CD14-positive monocyte (primary cell): ENCODE measurements at regions not wholly inside any gene's neighbourhood (a gene's known extent, or its start where the extent isn't known, plus 50 kb on each side); places are given as distances from the start of the nearest gene placed in this dataset.
"Not testable (repeated sequence)": the region's sequence is repeated elsewhere in the genome, so short reads cannot be mapped to it uniquely, and the experiment has no call there.

Source experiments
- DNase-seq, 3 donors: peaks; one replicate each; pipeline ENCODE4 v3.0.0-alpha.2; 2011 to 2022
- H2AFZ ChIP-seq: 2 replicates; pipeline ENCODE4 v1.6.0; 2012; ENCODE audit warnings: mild to moderate bottlenecking, low read depth, low read length, inconsistent platforms; ENCODE audit not compliant: insufficient read depth, poor library complexity, severe bottlenecking
- H3K27ac ChIP-seq, 2 donors: 1 replicate in 1 of 2; 2 replicates in 1 of 2; pipeline ENCODE4 v1.5.1; 2012 to 2013; ENCODE audit warnings: low read length in 2 of 2, control low read depth in 1 of 2, inconsistent platforms in 1 of 2, low read depth in 1 of 2, mild to moderate bottlenecking in 1 of 2
- H3K27me3 ChIP-seq, 2 donors: one replicate each; pipeline versions ENCODE4 v1.6.0 to v1.6.1; 2011 to 2013; ENCODE audit warnings: low read length in 2 of 2; ENCODE audit not compliant: control insufficient read depth in 2 of 2, insufficient read depth in 2 of 2
- H3K36me3 ChIP-seq, 2 donors: replicated peaks in 1 of 2; 1 replicate in 1 of 2; 2 replicates in 1 of 2; pipeline versions ENCODE4 v1.5.1 to v1.6.1; 2012 to 2013; ENCODE audit warnings: low read length in 2 of 2, control low read depth in 1 of 2, inconsistent platforms in 1 of 2, mild to moderate bottlenecking in 1 of 2; ENCODE audit not compliant: insufficient read depth in 2 of 2, control insufficient read depth in 1 of 2
- H3K4me1 ChIP-seq, 2 donors: 1 replicate in 1 of 2; 2 replicates in 1 of 2; pipeline versions ENCODE4 v1.5.1 to v1.6.1; 2012 to 2013; ENCODE audit warnings: low read length in 2 of 2, control low read depth in 1 of 2, inconsistent platforms in 1 of 2, mild to moderate bottlenecking in 1 of 2, moderate library complexity in 1 of 2; ENCODE audit not compliant: insufficient read depth in 2 of 2, control insufficient read depth in 1 of 2
- H3K4me2 ChIP-seq: replicated peaks from 2 replicates; pipeline ENCODE3; 2012; ENCODE audit warnings: low read length, moderate library complexity, mild to moderate bottlenecking; ENCODE audit not compliant: poor library complexity, severe bottlenecking; ENCODE audit errors: extremely low read depth
- H3K4me3 ChIP-seq, 3 experiments: fragments of 200-600 bp in 1 of 3; sonication (generic) in 1 of 3; replicated peaks in 1 of 3; 1 replicate in 2 of 3; 2 replicates in 1 of 3; pipeline ENCODE4 v1.5.1; 2011 to 2013; ENCODE audit warnings: low read length in 3 of 3, mild to moderate bottlenecking in 3 of 3, control low read depth in 2 of 3, low read depth in 2 of 3, inconsistent platforms in 1 of 3, moderate library complexity in 1 of 3
- H3K79me2 ChIP-seq: 2 replicates; pipeline ENCODE4 v1.6.0; 2012; ENCODE audit warnings: mild to moderate bottlenecking, control low read depth, inconsistent platforms, low read length, moderate library complexity; ENCODE audit not compliant: insufficient read depth
- H3K9ac ChIP-seq: 2 replicates; pipeline ENCODE4 v1.6.0; 2017; ENCODE audit warnings: low read length, mild to moderate bottlenecking; ENCODE audit not compliant: insufficient read depth, poor library complexity, severe bottlenecking
- H3K9me3 ChIP-seq, 2 donors: replicated peaks in 1 of 2; 1 replicate in 1 of 2; 2 replicates in 1 of 2; pipeline versions ENCODE4 v1.5.1 to v1.6.1; 2012 to 2013; ENCODE audit warnings: low read length in 2 of 2, control low read depth in 1 of 2; ENCODE audit not compliant: control insufficient read depth in 1 of 2, insufficient read depth in 1 of 2
- H4K20me1 ChIP-seq: 2 replicates; pipeline ENCODE4 v1.6.0; 2012; ENCODE audit warnings: mild to moderate bottlenecking, low read length, control low read depth, moderate library complexity; ENCODE audit not compliant: insufficient read depth
- H3K27ac Mint-ChIP-seq, 7 donors: one replicate each; pipeline ENCODE4 v1.8.0; 2020; ENCODE audit warnings: mild to moderate bottlenecking in 7 of 7, mixed read lengths in 7 of 7, moderate library complexity in 6 of 7, inconsistent platforms in 2 of 7
- H3K27me3 Mint-ChIP-seq, 3 donors: one replicate each; pipeline ENCODE4 v1.8.0; 2021 to 2022; ENCODE audit warnings: low read depth in 3 of 3, mild to moderate bottlenecking in 3 of 3, mixed read lengths in 3 of 3, moderate library complexity in 3 of 3, inconsistent platforms in 1 of 3
- H3K36me3 Mint-ChIP-seq, 2 donors: one replicate each; pipeline ENCODE4 v1.8.0; 2020; ENCODE audit warnings: mixed read lengths in 2 of 2, inconsistent platforms in 1 of 2, mild to moderate bottlenecking in 1 of 2
- H3K4me1 Mint-ChIP-seq: one replicate; pipeline ENCODE4 v1.8.0; 2020; ENCODE audit warnings: mild to moderate bottlenecking, mixed read lengths
- H3K4me3 Mint-ChIP-seq, 2 donors: one replicate each; pipeline ENCODE4 v1.8.0; 2020; ENCODE audit warnings: mild to moderate bottlenecking in 2 of 2, mixed read lengths in 2 of 2, moderate library complexity in 1 of 2
- H3K9me3 Mint-ChIP-seq, 7 donors: one replicate each; pipeline ENCODE4 v1.8.0; 2020 to 2022; ENCODE audit warnings: mixed read lengths in 7 of 7, mild to moderate bottlenecking in 6 of 7, moderate library complexity in 6 of 7, inconsistent platforms in 2 of 7
- CTCF ChIP-seq: fragments of 200-600 bp; IDR thresholded peaks from one replicate; pipeline ENCODE4 v1.8.0; 2022; ENCODE audit warnings: antibody characterized with exemption, mild to moderate bottlenecking
- WGBS: methylation state at CpG from one replicate; pipeline ENCODE4 v1.1.5; 2013; ENCODE audit warnings: missing lambda C conversion rate; ENCODE audit not compliant: insufficient coverage; 5-methylcytosine and 5-hydroxymethylcytosine counted together
- intact Hi-C, 2 donors: fragments of 100-400 bp; cut with micrococcal nuclease; formaldehyde crosslinking; loops; one replicate each; pipeline versions ENCODE4 v1.15.0 to v1.15.1; 2023

GRCh38 chr3:192968901-192969300 lies 51.2 kb upstream of the MB21D2 start:
- H3K4me1 Mint-ChIP-seq, H3K27me3 Mint-ChIP-seq, DNase-seq, H3K27ac ChIP-seq, H3K4me2 ChIP-seq, intact Hi-C loops, H3K27me3 ChIP-seq, H3K4me3 Mint-ChIP-seq, H3K36me3 Mint-ChIP-seq, H3K79me2 ChIP-seq, H3K4me1 ChIP-seq, H2AFZ ChIP-seq, H3K4me3 ChIP-seq, H3K9ac ChIP-seq, H3K9me3 ChIP-seq, H4K20me1 ChIP-seq, H3K36me3 ChIP-seq, H3K27ac Mint-ChIP-seq: not testable (repeated sequence)
- no CpG with 5 or more reads among the region's 2 CpGs for WGBS
- peaks cover 3 to 24% (median 10%) of the 10 kb centered on the region in 7 donors for H3K9me3 Mint-ChIP-seq

GRCh38 chr3:192980632-192981031 lies 63.0 kb upstream of the MB21D2 start:
- no peaks in the 10 kb centered on the region for H3K27me3 ChIP-seq
- H4K20me1 ChIP-seq = no peaks in the 10 kb centered on the region
- 33% methylated on average over 3 of the region's 5 CpGs for WGBS
- H3K36me3 ChIP-seq = no peaks in the 10 kb centered on the region
- no peaks in the 10 kb centered on the region for H3K79me2 ChIP-seq
- no peaks in the 10 kb centered on the region for H3K36me3 Mint-ChIP-seq
- DNase-seq = no peak
- H3K4me2 ChIP-seq = no peak overlapping the region
- H3K27ac Mint-ChIP-seq = no peak overlapping the region
- H3K9ac ChIP-seq = no peak overlapping the region
- no peak overlapping the region for H3K4me3 ChIP-seq
- intact Hi-C loops = no loop called here
- H3K4me1 Mint-ChIP-seq = peaks cover 5% of the 10 kb centered on the region
- peaks cover 0 to 4% of the 10 kb centered on the region in 2 donors for H3K9me3 ChIP-seq
- H3K4me1 ChIP-seq = no peaks in the 10 kb centered on the region
- peaks cover 0 to 8% (median 2%) of the 10 kb centered on the region in 7 donors for H3K9me3 Mint-ChIP-seq
- no peak overlapping the region for H3K4me3 Mint-ChIP-seq
- TF ChIP-seq CTCF = no peak
- H3K27ac ChIP-seq = no peak overlapping the region
- peaks cover 1 to 3% (median 3%) of the 10 kb centered on the region in 3 donors for H3K27me3 Mint-ChIP-seq
- H2AFZ ChIP-seq = no peak overlapping the region
